ENCODE measurements at regions not wholly inside any gene's neighbourhood (a gene's known extent, or its start where the extent isn't known, plus 50 kb on each side); places are given as distances from the start of the nearest gene placed in this dataset.

DNA sequence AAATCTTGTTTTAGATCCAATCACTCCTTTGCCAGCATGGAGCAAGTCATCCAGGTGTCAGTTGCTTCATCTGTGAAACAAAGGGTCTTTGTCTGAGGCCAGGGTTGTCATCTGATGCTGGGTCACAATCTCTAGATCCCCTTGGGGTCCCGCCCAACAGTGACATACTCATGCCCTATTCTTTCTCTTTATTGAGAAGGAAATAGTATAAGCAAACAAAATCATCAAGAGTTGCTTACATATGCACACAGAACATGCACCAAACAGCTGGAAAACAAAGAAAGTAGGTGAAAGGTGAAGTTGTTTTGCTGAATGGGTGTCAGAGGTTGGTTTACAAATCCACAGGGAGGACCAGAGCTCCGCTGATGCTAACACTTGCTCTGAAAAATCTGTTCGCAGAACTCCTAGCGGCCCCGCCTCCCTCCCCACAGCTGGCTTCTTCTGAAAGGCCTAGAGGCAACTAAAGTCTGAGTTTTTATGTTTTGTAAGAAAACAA lies 106.1 kb upstream of the SLC44A1 start:
- Histone ChIP-seq H3F3A (ENCODE audit: insufficient read depth, low read length) (no peaks in the 10 kb centered on the region), H3K9me2 (ENCODE audit: low read depth, low read length) (no peaks in the 10 kb centered on the region), H3K9me3 (ENCODE audit: low read length) (no peaks in the 10 kb centered on the region), H3K27ac (ENCODE audit: low read depth, low read length, poor library complexity, severe bottlenecking) (no peak overlapping the region), H2AFZ (ENCODE audit: low read length) (no peak overlapping the region), H3K27me3 (ENCODE audit: insufficient read depth, low read length) (no peaks in the 10 kb centered on the region), H3K4me2 (ENCODE audit: low read length) (no peak overlapping the region), H3K4me3 (ENCODE audit: low read depth, low read length, poor library complexity, severe bottlenecking) (no peak overlapping the region), H3K4me1 (ENCODE audit: insufficient read depth, low read length, severe bottlenecking) (peaks cover 4% of the 10 kb centered on the region), H3K9ac (ENCODE audit: low read length) (no peak overlapping the region), H3K79me2 (ENCODE audit: insufficient read depth, low read length) (no peaks in the 10 kb centered on the region), H4K20me1 (ENCODE audit: insufficient read depth, low read length) (no peaks in the 10 kb centered on the region), H3K36me3 (ENCODE audit: insufficient read depth, low read length) (no peaks in the 10 kb centered on the region)
- TF ChIP-seq, protein P1, sequence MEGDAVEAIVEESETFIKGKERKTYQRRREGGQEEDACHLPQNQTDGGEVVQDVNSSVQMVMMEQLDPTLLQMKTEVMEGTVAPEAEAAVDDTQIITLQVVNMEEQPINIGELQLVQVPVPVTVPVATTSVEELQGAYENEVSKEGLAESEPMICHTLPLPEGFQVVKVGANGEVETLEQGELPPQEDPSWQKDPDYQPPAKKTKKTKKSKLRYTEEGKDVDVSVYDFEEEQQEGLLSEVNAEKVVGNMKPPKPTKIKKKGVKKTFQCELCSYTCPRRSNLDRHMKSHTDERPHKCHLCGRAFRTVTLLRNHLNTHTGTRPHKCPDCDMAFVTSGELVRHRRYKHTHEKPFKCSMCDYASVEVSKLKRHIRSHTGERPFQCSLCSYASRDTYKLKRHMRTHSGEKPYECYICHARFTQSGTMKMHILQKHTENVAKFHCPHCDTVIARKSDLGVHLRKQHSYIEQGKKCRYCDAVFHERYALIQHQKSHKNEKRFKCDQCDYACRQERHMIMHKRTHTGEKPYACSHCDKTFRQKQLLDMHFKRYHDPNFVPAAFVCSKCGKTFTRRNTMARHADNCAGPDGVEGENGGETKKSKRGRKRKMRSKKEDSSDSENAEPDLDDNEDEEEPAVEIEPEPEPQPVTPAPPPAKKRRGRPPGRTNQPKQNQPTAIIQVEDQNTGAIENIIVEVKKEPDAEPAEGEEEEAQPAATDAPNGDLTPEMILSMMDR (IDR thresholded peaks at IDR 0.05; ENCODE audit: low read length), result no peak
- TF ChIP-seq EZH2 (IDR thresholded peaks at IDR 0.05; ENCODE audit: borderline replicate concordance, low read length), result no peak

DNA sequence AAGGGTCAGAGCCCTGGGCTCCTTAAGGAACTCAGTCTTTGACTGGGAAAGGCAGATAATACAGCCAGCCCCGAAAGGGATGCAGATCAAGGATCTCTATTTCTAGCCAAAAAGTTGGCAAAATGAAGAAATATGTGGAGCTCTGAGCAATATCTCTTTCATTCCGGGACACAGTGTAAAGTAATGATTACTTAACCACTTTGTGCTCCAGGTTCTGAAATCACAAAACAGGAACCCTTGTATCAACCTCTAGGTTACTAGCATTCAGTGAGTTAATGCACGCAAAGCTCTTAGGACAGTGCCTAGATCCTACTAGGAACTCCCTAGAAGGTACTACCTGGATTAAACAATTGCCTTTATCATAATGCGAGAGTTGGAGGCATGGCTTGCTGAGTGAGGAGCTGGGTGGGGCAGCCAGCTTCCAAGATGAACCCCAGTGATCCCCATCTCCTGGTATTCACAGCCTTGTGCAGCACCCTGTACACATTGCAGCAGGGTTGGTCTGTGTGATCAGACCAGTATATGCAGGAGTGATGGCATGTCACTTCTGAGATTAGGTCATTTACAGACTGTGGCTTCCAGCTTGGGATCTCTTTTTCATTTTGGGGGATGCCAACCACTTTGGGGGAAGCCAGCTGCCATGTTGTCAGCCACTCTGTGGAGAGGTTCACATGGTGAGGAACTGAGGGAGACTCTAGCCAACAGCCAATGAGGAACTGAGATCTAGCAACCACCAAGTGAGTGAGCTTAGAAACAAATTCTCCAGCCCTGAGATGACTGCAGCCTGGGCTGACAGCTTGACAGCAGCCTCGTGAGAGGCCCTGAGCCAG lies 103.1 kb upstream of the SLC44A1 start:
- H3K9me3 ChIP-seq (ENCODE audit: low read length), result no peaks in the 10 kb centered on the region
- H3K79me2 ChIP-seq (ENCODE audit: insufficient read depth, low read length), result no peaks in the 10 kb centered on the region
- H3K4me1 ChIP-seq (ENCODE audit: insufficient read depth, low read length, severe bottlenecking), result peaks cover 4% of the 10 kb centered on the region
- no peak overlapping the region for H3K27ac ChIP-seq (ENCODE audit: low read depth, low read length, poor library complexity, severe bottlenecking)
- no peaks in the 10 kb centered on the region for H3K9me2 ChIP-seq (ENCODE audit: low read depth, low read length)
- H3F3A ChIP-seq (ENCODE audit: insufficient read depth, low read length), result no peaks in the 10 kb centered on the region
- no peaks in the 10 kb centered on the region for H4K20me1 ChIP-seq (ENCODE audit: insufficient read depth, low read length)
- no peak overlapping the region for H2AFZ ChIP-seq (ENCODE audit: low read length)
- TF ChIP-seq, protein P1 (IDR thresholded peaks at IDR 0.05; ENCODE audit: low read length), result no peak
- no peak for TF ChIP-seq EZH2 (IDR thresholded peaks at IDR 0.05; ENCODE audit: borderline replicate concordance, low read length)
- H3K27me3 ChIP-seq (ENCODE audit: insufficient read depth, low read length), result no peaks in the 10 kb centered on the region
- no peak overlapping the region for H3K4me2 ChIP-seq (ENCODE audit: low read length)
- H3K4me3 ChIP-seq (ENCODE audit: low read depth, low read length, poor library complexity, severe bottlenecking), result no peak overlapping the region
- no peak overlapping the region for H3K9ac ChIP-seq (ENCODE audit: low read length)
- no peaks in the 10 kb centered on the region for H3K36me3 ChIP-seq (ENCODE audit: insufficient read depth, low read length)

DNA sequence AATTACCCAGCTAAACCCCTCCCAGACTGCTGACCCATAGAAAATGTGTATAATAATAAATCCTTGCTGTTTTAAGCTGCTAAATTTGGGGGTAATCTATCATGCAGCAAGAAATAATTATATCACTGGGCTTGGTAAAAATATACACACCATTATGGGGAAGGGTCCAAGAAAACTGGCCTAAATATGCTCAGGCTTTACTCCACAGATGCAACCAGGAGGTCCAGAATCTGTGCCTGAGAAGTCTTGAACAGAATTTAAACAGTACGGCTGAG lies 102.5 kb upstream of the SLC44A1 start:
- Histone ChIP-seq H3F3A (ENCODE audit: insufficient read depth, low read length) (no peaks in the 10 kb centered on the region), H3K27ac (ENCODE audit: low read depth, low read length, poor library complexity, severe bottlenecking) (no peak overlapping the region), H3K79me2 (ENCODE audit: insufficient read depth, low read length) (no peaks in the 10 kb centered on the region), H3K27me3 (ENCODE audit: insufficient read depth, low read length) (no peaks in the 10 kb centered on the region), H3K4me3 (ENCODE audit: low read depth, low read length, poor library complexity, severe bottlenecking) (no peak overlapping the region), H3K4me2 (ENCODE audit: low read length) (no peak overlapping the region), H3K9ac (ENCODE audit: low read length) (no peak overlapping the region), H3K9me2 (ENCODE audit: low read depth, low read length) (no peaks in the 10 kb centered on the region), H3K9me3 (ENCODE audit: low read length) (no peaks in the 10 kb centered on the region), H2AFZ (ENCODE audit: low read length) (no peak overlapping the region), H3K4me1 (ENCODE audit: insufficient read depth, low read length, severe bottlenecking) (peaks cover 4% of the 10 kb centered on the region), H4K20me1 (ENCODE audit: insufficient read depth, low read length) (no peaks in the 10 kb centered on the region), H3K36me3 (ENCODE audit: insufficient read depth, low read length) (no peaks in the 10 kb centered on the region)
- no peak for TF ChIP-seq EZH2 (IDR thresholded peaks at IDR 0.05; ENCODE audit: borderline replicate concordance, low read length)
- TF ChIP-seq, protein P1 (IDR thresholded peaks at IDR 0.05; ENCODE audit: low read length), result no peak
